ENCODE measurements at regions not wholly inside any gene's neighbourhood (a gene's known extent, or its start where the extent isn't known, plus 50 kb on each side); places are given as distances from the start of the nearest gene placed in this dataset.

DNA sequence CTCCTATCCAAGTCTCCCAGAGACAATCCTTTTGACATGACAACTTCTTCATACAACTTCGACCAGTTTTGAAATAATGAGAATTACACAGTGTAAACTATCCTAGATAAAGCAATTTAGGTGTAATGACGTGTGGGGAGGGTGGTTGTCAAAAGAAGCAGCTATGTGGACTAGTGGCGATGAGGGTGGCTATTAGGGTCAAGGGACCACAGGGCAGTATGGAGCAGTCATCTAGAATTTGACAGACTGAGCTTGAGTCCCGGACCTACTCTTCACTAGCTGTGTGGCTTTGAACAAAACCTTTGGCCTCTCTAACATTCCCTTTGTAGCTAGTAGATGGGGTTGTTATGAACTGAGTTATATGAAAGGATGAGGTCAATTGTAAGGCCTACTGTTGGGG, 247.1 kb downstream of the HAPSTR1 start:
- TF ChIP-seq FOS (IDR thresholded peaks at IDR 0.05; ENCODE audit: borderline replicate concordance, insufficient read depth, low read length): no peak
- TF ChIP-seq CTCF (IDR thresholded peaks at IDR 0.05; ENCODE audit: extremely low read depth in 1 of 2, insufficient read depth in 1 of 2, low read depth in 1 of 2, low read length in 2 of 2): no peak
- no peak for TF ChIP-seq JUN (IDR thresholded peaks at IDR 0.05; ENCODE audit: borderline replicate concordance, insufficient read depth, insufficient read length, low read depth)
- no peak for TF ChIP-seq POLR2A (IDR thresholded peaks at IDR 0.05; ENCODE audit: low read depth, low read length)
- no peak for TF ChIP-seq EZH2 (IDR thresholded peaks at IDR 0.05; ENCODE audit: borderline replicate concordance, low read depth, low read length, severe bottlenecking)
- no peak for TF ChIP-seq MYC (IDR thresholded peaks at IDR 0.05; ENCODE audit: low read depth, low read length)
- TF ChIP-seq POLR2AphosphoS5 (IDR thresholded peaks at IDR 0.05; ENCODE audit: insufficient read depth, low read depth, low read length): no peak
